ENCODE measurements at regions not wholly inside any gene's neighbourhood (a gene's known extent, or its start where the extent isn't known, plus 50 kb on each side); places are given as distances from the start of the nearest gene placed in this dataset.

DNA sequence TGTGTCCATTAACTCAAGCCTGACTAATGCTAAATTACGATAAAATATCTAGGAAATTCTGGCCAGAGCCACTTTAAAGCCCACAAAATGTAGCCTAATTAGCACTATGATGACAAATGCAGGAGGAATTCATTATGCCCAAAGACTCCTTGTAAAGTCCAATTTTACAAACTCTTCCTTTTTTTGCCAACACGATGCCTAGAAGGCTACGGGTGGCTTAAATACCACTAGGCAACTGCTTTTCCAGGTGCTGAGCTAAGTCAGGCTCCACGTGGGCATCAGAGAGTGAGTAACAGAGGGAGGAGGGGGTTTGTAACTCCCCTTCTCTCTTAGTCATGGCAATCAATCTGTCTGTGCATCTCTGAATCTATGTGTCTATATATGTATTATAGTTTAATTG lies 172.4 kb upstream of the NTF3 start:
- TF ChIP-seq, protein P1, sequence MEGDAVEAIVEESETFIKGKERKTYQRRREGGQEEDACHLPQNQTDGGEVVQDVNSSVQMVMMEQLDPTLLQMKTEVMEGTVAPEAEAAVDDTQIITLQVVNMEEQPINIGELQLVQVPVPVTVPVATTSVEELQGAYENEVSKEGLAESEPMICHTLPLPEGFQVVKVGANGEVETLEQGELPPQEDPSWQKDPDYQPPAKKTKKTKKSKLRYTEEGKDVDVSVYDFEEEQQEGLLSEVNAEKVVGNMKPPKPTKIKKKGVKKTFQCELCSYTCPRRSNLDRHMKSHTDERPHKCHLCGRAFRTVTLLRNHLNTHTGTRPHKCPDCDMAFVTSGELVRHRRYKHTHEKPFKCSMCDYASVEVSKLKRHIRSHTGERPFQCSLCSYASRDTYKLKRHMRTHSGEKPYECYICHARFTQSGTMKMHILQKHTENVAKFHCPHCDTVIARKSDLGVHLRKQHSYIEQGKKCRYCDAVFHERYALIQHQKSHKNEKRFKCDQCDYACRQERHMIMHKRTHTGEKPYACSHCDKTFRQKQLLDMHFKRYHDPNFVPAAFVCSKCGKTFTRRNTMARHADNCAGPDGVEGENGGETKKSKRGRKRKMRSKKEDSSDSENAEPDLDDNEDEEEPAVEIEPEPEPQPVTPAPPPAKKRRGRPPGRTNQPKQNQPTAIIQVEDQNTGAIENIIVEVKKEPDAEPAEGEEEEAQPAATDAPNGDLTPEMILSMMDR (IDR thresholded peaks at IDR 0.05), result no peak
- TF ChIP-seq POLR2AphosphoS5 (IDR thresholded peaks at IDR 0.05; ENCODE audit: low read depth, low read length) (no peak), EP300 (IDR thresholded peaks at IDR 0.05; ENCODE audit: borderline replicate concordance in 1 of 2, low read depth in 1 of 2, low read length in 1 of 2) (no peak), SIN3A (IDR thresholded peaks at IDR 0.05; ENCODE audit: borderline replicate concordance, low read depth, low read length) (no peak), GABPA (IDR thresholded peaks at IDR 0.05; ENCODE audit: low read depth) (no peak)
